PC-3 (cell line): ENCODE measurements at regions not wholly inside any gene's neighbourhood (a gene's known extent, or its start where the extent isn't known, plus 50 kb on each side); places are given as distances from the start of the nearest gene placed in this dataset.

ENCODE experiments used
- CTCF ChIP-seq: fragments of 300-600 bp; sonication (generic); conservative IDR thresholded peaks from 2 replicates; pipeline ENCODE4 v1.5.1; 2017; ENCODE audit warnings: antibody characterized with exemption, low read depth, mild to moderate bottlenecking, low read length
- EZH2 ChIP-seq: fragments of 300-600 bp; sonication (generic); IDR thresholded peaks from one replicate; pipeline ENCODE4 v1.6.1; 2017; ENCODE audit warnings: antibody characterized with exemption, mild to moderate bottlenecking, low read length; ENCODE audit not compliant: unreplicated experiment

- no peak for TF ChIP-seq CTCF
- no peak for TF ChIP-seq EZH2
Measured at GRCh38 chr5:13253111-13253510, 691.4 kb downstream of the DNAH5 start.
